GM23248 (cell line): ENCODE measurements at regions not wholly inside any gene's neighbourhood (a gene's known extent, or its start where the extent isn't known, plus 50 kb on each side); places are given as distances from the start of the nearest gene placed in this dataset.
"Not testable (repeated sequence)": the region's sequence is repeated elsewhere in the genome, so short reads cannot be mapped to it uniquely, and the experiment has no call there.

Experiments used
- DNase-seq: peaks from one replicate; pipeline ENCODE4 v3.0.0-alpha.2; 2015
- H2AFZ ChIP-seq: fragments of 200-600 bp; sonication (generic); 2 replicates; pipeline ENCODE4 v1.6.1; 2016; ENCODE audit warnings: antibody characterized with exemption
- H3F3A ChIP-seq: fragments of 200-600 bp; sonication (generic); 2 replicates; pipeline ENCODE4 v1.6.1; 2016; ENCODE audit warnings: mild to moderate bottlenecking, antibody characterized with exemption, mixed run types; ENCODE audit not compliant: insufficient read depth
- H3K27ac ChIP-seq: fragments of 200-600 bp; sonication (generic); 2 replicates; pipeline ENCODE4 v1.5.1; 2016; ENCODE audit warnings: mild to moderate bottlenecking
- H3K27me3 ChIP-seq: fragments of 200-600 bp; sonication (generic); replicated peaks from 2 replicates; pipeline ENCODE4 v1.6.1; 2016; ENCODE audit warnings: mild to moderate bottlenecking; ENCODE audit not compliant: insufficient read depth
- H3K36me3 ChIP-seq: fragments of 200-600 bp; sonication (generic); 2 replicates; pipeline ENCODE4 v1.6.1; 2016; ENCODE audit warnings: low read depth, mild to moderate bottlenecking
- H3K4me1 ChIP-seq: fragments of 200-600 bp; sonication (generic); 2 replicates; pipeline ENCODE4 v1.6.1; 2016; ENCODE audit warnings: mild to moderate bottlenecking; ENCODE audit not compliant: insufficient read depth
- H3K4me2 ChIP-seq: fragments of 200-600 bp; sonication (generic); one replicate; pipeline ENCODE4 v1.6.1; 2016; ENCODE audit warnings: mild to moderate bottlenecking; ENCODE audit not compliant: unreplicated experiment
- H3K4me3 ChIP-seq: fragments of 200-600 bp; sonication (generic); 2 replicates; pipeline ENCODE4 v1.5.1; 2016; ENCODE audit warnings: mild to moderate bottlenecking
- H3K79me2 ChIP-seq: fragments of 200-600 bp; sonication (generic); 2 replicates; pipeline ENCODE4 v1.6.1; 2016; ENCODE audit warnings: mild to moderate bottlenecking; ENCODE audit not compliant: insufficient read depth
- H3K9ac ChIP-seq: fragments of 200-600 bp; sonication (generic); 2 replicates; pipeline ENCODE4 v1.6.1; 2016; ENCODE audit warnings: mild to moderate bottlenecking
- H3K9me2 ChIP-seq: fragments of 200-600 bp; sonication (generic); 2 replicates; pipeline ENCODE4 v1.6.1; 2016; ENCODE audit warnings: mixed run types, mild to moderate bottlenecking, moderate library complexity; ENCODE audit not compliant: insufficient read depth
- H3K9me3 ChIP-seq: fragments of 200-600 bp; sonication (generic); one replicate; pipeline ENCODE4 v1.6.1; 2017; ENCODE audit warnings: low read depth
- H4K20me1 ChIP-seq: fragments of 200-600 bp; sonication (generic); 2 replicates; pipeline ENCODE4 v1.6.0; 2016; ENCODE audit not compliant: insufficient read depth
- EZH2 ChIP-seq: fragments of 200-600 bp; sonication (generic); IDR thresholded peaks from 2 replicates; pipeline ENCODE4 v1.6.1; 2018; ENCODE audit warnings: antibody characterized with exemption, mild to moderate bottlenecking; ENCODE audit not compliant: insufficient read depth, poor library complexity, severe bottlenecking
- EZH2phosphoT487 ChIP-seq: fragments of 200-600 bp; sonication (generic); IDR thresholded peaks from 2 replicates; pipeline ENCODE4 v1.6.1; 2018; ENCODE audit warnings: antibody characterized with exemption, moderate library complexity, mild to moderate bottlenecking, low read depth; ENCODE audit not compliant: insufficient read depth
- WGBS, 2 experiments: methylation state at CpG; one replicate each; pipeline ENCODE4 v1.1.6; 2015 to 2017; ENCODE audit warnings: low lambda C conversion rate in 2 of 2, low coverage in 1 of 2; ENCODE audit errors: missing lambda C conversion rate in 2 of 2; 5-methylcytosine and 5-hydroxymethylcytosine counted together
- in situ Hi-C: fragments of 300-500 bp; cut with MboI; formaldehyde crosslinking; loops from 2 replicates; pipeline ENCODE4 v1.15.0; 2020

DNA sequence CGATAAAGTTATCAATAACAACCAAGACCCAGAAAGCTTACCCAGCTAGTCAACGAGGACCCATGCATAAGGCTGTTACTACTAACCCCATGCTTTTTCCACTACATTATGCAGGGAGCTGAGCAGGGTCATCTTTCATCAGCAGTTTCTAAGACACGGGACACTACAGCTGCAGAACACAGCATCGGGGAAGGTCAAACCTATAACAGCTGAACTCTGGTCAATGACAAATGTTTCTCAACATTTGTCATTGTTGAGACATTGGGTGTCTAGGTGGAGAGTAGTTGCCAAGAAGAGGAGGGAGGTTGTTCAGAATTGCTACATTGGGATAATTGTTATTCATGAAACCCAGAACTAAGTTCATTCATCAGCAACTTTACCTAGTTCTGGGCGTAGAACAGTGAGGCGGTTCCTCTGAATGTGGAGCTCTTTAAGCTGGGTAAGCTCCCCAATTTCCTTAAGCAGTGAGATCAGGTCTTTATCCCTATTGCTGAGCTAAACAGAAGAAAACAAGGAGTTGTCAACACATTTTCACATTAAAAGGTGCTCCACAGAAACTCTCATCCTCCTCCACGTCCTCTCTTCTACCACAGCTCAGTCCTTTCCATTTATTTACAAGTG, 105.6 kb downstream of the ZNF22 start:
- 35 to 44% methylated on average over 7 of the region's 7 CpGs for WGBS, 2 experiments
- no peak overlapping the region for H3K27ac ChIP-seq
- TF ChIP-seq EZH2phosphoT487 (no peak), EZH2 (no peak)
- no peaks in the 10 kb centered on the region for H3K9me2 ChIP-seq
- H3K9ac ChIP-seq = no peak overlapping the region
- no peaks in the 10 kb centered on the region for H3K79me2 ChIP-seq
- 0 out of 2 replicates have a peak, but pooled peaks cover 4% of the 10 kb centered on the region for H3K27me3 ChIP-seq
- H3K4me1 ChIP-seq = no peaks in the 10 kb centered on the region
- no peaks in the 10 kb centered on the region for H3K36me3 ChIP-seq
- H4K20me1 ChIP-seq = no peaks in the 10 kb centered on the region
- H3K9me3 ChIP-seq = no peaks in the 10 kb centered on the region
- DNase-seq = no peak
- in situ Hi-C loops = no loop called here
- no peak overlapping the region for H3K4me2 ChIP-seq
- H2AFZ ChIP-seq = no peak overlapping the region
- H3K4me3 ChIP-seq = no peak overlapping the region
- no peaks in the 10 kb centered on the region for H3F3A ChIP-seq

DNA sequence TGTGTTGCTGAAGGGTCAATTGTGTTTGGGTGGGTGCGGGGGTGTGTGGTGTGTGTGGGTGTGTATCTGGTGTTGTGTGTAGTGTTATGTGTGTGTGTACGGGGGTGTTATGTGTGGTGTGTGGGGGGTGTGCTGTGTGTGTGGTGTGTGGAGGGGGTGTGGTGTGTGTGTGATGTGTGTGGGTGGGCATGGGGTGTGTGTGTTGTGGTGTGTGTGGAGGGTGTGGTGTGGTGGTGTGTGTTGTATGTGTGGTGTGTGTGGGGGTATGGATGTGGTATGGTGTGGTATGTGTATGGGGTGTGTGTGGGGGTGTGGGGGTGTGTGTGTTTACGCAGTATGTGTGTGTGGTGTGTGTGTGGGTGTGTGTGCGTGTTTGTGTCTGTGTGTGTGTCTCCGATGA, 110.8 kb downstream of the ZNF22 start:
- Histone ChIP-seq H3K4me2 (no peak overlapping the region), H3K9me3 (no peaks in the 10 kb centered on the region), H3K36me3 (no peaks in the 10 kb centered on the region), H4K20me1 (no peaks in the 10 kb centered on the region), H3K4me3 (no peak overlapping the region), H2AFZ (no peak overlapping the region), H3K27ac (no peak overlapping the region), H3K79me2 (no peaks in the 10 kb centered on the region), H3K9ac (no peak overlapping the region), H3K27me3 (peaks cover 4% of the 10 kb centered on the region; the same call in 1 of the 2 replicates), H3K9me2 (no peaks in the 10 kb centered on the region), H3K4me1 (no peaks in the 10 kb centered on the region), H3F3A (no peaks in the 10 kb centered on the region)
- no peak for TF ChIP-seq EZH2phosphoT487
- in situ Hi-C loops = no loop called here
- WGBS, 2 experiments = 80 to 81% methylated on average over 2 to 5 of the region's 5 CpGs
- DNase-seq = no peak

DNA sequence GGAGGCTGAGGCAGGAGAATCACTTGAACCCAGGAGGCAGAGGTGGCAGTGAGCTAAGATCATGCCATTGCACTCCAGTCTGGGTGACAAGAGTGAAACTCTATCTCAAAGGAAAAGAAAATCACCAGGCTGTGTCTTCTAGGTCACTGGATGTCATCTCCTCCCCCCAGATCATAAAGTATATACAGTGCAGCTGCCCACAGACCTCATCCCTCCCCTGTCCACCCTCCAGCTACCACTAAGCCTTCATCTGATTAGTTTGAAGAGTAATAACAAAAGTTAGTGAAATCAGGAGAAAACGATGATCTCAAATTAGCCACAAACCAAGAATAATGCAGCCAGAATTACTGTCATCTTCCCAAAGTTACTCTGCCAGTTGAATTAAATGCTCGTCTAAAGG, 117.2 kb downstream of the ZNF22 start:
- WGBS, 2 experiments = 36 to 42% methylated on average over 2 of the region's 2 CpGs
- H3K79me2 ChIP-seq, H3K9me3 ChIP-seq: not testable (repeated sequence)

DNA sequence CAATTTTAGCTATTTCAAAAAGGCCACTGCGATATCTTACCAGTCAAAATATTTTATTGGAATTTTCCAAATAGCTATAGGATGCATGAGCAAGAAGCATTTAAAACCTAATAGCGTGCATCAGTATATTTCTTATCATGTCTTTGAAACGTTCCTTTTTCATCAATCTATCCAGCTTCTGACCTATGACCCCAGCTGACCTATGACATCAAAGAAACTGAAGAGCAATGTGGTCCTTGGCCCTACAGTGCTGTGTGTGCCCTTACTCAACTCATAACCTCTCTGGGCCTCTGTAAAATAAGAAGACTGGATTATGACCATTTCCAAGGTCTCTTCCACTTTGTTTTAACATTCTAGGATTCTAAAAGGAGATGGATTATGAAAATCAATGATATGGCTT, 118.2 kb downstream of the ZNF22 start:
- Histone ChIP-seq H3K27me3 (peaks cover 3% of the 10 kb centered on the region; the same call in 1 of the 2 replicates), H3K36me3 (no peaks in the 10 kb centered on the region), H3K4me1 (no peaks in the 10 kb centered on the region), H3K79me2 (no peaks in the 10 kb centered on the region), H3K9me2 (no peaks in the 10 kb centered on the region), H3K9me3 (no peaks in the 10 kb centered on the region), H3K9ac (no peak overlapping the region), H3K27ac (no peak overlapping the region), H3K4me3 (no peak overlapping the region), H3K4me2 (no peak overlapping the region), H2AFZ (no peak overlapping the region), H4K20me1 (no peaks in the 10 kb centered on the region), H3F3A (no peaks in the 10 kb centered on the region)
- no peak for TF ChIP-seq EZH2phosphoT487
- TF ChIP-seq EZH2 = no peak
- in situ Hi-C loops = no loop called here
- DNase-seq = no peak
- WGBS, 2 experiments = 39 to 45% methylated on average over 3 of the region's 3 CpGs

More for the DNA sequence above, 117.2 kb downstream of the ZNF22 start:
- in situ Hi-C loops, DNase-seq, H3K4me3 ChIP-seq, H3K9me2 ChIP-seq, H3K4me2 ChIP-seq, H3K36me3 ChIP-seq, H3K27me3 ChIP-seq, H3K27ac ChIP-seq, H3K9ac ChIP-seq, H4K20me1 ChIP-seq, H3K4me1 ChIP-seq, H3F3A ChIP-seq, H2AFZ ChIP-seq: not testable (repeated sequence)

DNA sequence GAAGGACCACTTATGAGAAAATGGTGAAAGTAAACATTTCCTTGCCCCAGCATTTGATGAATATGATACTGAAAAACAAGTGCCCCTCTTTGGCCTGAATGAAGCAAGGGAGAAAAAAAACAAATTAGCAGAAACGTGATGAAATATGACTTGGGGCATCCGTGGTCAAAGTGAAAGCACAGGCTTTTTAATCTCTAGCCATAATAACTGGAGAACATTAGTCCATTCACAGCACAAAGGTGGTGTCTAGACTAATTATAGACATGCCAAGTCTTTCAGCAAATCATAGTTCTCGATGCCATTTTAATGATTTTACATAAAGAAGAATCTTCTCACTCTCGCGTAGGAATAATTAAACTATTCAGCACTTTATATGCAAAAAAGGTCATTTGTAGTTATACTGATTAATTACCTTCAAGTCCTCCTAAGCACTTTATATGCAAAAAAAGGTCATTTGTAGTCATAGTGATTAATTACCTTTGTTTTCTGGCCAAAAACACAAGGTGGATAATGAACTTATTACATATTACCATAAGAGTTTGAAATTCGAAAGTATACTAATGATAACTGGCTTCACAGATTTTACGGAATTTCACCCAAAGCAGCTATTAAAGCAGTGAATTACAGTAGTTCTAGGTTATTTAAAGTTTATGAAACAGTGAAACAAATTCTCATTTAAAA, 121.6 kb downstream of the ZNF22 start:
- H3K27ac ChIP-seq, H3K4me2 ChIP-seq, H2AFZ ChIP-seq, H3F3A ChIP-seq, H3K4me3 ChIP-seq, H3K36me3 ChIP-seq, DNase-seq, H3K27me3 ChIP-seq, H3K9ac ChIP-seq, in situ Hi-C loops, H4K20me1 ChIP-seq, H3K9me2 ChIP-seq, H3K4me1 ChIP-seq, H3K9me3 ChIP-seq, H3K79me2 ChIP-seq: not testable (repeated sequence)
- WGBS, 2 experiments = 66 to 78% methylated on average over 5 to 6 of the region's 7 CpGs
